Aorta (tissue), 5 donors: ENCODE measurements at regions not wholly inside any gene's neighbourhood (a gene's known extent, or its start where the extent isn't known, plus 50 kb on each side); places are given as distances from the start of the nearest gene placed in this dataset.

Experiments used
- ATAC-seq: fragments of 200-7000 bp; cut with Tn5 transposase; one replicate; pipeline ENCODE4 v1.9.1; 2022; ENCODE audit warnings: moderate library complexity; ENCODE audit not compliant: low FRiP score
- DNase-seq, 2 donors: peaks; one replicate each; pipeline ENCODE4 v3.0.0-alpha.2; 2020
- H3K27ac ChIP-seq, 2 donors: one replicate each; pipeline ENCODE4 v1.5.1; 2013; ENCODE audit warnings: low read length in 2 of 2, mild to moderate bottlenecking in 2 of 2, moderate library complexity in 2 of 2, control low read depth in 1 of 2, inconsistent platforms in 1 of 2, low read depth in 1 of 2
- H3K27me3 ChIP-seq, 2 donors: one replicate each; pipeline ENCODE4 v1.6.1; 2013; ENCODE audit warnings: control low read depth in 1 of 2, low read length in 1 of 2, mild to moderate bottlenecking in 1 of 2, moderate library complexity in 1 of 2; ENCODE audit not compliant: insufficient read depth in 2 of 2, control insufficient read depth in 1 of 2
- H3K36me3 ChIP-seq, 2 donors: one replicate each; pipeline ENCODE4 v1.6.1; 2013; ENCODE audit warnings: control low read depth in 1 of 2, low read length in 1 of 2, mild to moderate bottlenecking in 1 of 2; ENCODE audit not compliant: insufficient read depth in 2 of 2, control insufficient read depth in 1 of 2
- H3K4me1 ChIP-seq, 2 donors: one replicate each; pipeline ENCODE4 v1.6.1; 2013; ENCODE audit warnings: low read length in 2 of 2, control low read depth in 1 of 2, mild to moderate bottlenecking in 1 of 2, moderate library complexity in 1 of 2; ENCODE audit not compliant: insufficient read depth in 2 of 2, control insufficient read depth in 1 of 2
- H3K4me3 ChIP-seq, 2 donors: one replicate each; pipeline ENCODE4 v1.5.1; 2013; ENCODE audit warnings: low read length in 2 of 2, control low read depth in 1 of 2, mild to moderate bottlenecking in 1 of 2
- H3K9me3 ChIP-seq: one replicate; pipeline ENCODE4 v1.6.1; 2013; ENCODE audit warnings: mild to moderate bottlenecking, low read length; ENCODE audit not compliant: control insufficient read depth
- WGBS, 2 donors: extraction: QIAGEN DNeasy Blood & Tissue Kit; methylation state at CpG; one replicate each; pipeline ENCODE4 v1.1.7; 2013; 5-methylcytosine and 5-hydroxymethylcytosine counted together
- intact Hi-C, 2 donors: fragments of 100-400 bp; cut with DNase I; formaldehyde crosslinking; loops; one replicate each; pipeline versions ENCODE4 v1.14.2 to v1.15.0; 2022
- donor health status: healthy with polysubstance abuse.
- donor health status: Bipolar disorder and iron deficiency.
- donor health status: DM: no; HTN: no; CAD: no.
- donor health status: DM: no; HTN: no; CAD: no.
- donor health status: DM: yes; HTN: yes; CAD: no.

DNA sequence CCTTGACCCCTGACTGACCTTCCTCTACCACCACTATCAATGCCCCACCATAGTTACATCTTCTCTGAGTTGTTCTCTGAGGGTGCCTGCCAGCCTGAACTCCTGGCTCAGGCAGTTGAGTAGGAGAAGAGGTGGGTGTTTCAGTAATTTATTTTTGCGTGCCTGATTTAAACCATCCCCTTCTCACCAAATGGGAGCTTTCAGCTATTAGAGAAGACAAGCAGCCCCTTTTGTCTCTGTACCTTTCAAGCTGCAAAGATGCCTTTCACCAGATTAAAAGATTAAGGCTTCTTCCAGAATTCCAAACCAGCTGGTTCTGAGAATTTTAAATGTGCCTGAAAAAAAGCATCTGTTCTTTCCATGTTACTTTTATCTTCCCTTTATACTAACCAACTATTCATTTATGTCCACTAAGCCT is 223.8 kb downstream of the FAM76B start:
- Histone ChIP-seq H3K36me3 (no peaks in the 10 kb centered on the region), H3K4me1 (peaks cover 9 to 12% of the 10 kb centered on the region in 2 donors), H3K27ac (peak overlapping the region in 1 of 2 donors; percentile 84), H3K27me3 (no peaks in the 10 kb centered on the region), H3K4me3 (no peak overlapping the region), H3K9me3 (peaks cover 3% of the 10 kb centered on the region)
- WGBS, 2 donors = 33 to 45% methylated on average over 1 of the region's 1 CpG
- intact Hi-C loops = loop anchor here in 1 of 2 donors (2.0 to 5.0 kb wide), 4 partner anchors 113 to 408 kb away; partner anchors contain the start of gene SESN3
- DNase-seq (no peak), ATAC-seq (no peak)

DNA sequence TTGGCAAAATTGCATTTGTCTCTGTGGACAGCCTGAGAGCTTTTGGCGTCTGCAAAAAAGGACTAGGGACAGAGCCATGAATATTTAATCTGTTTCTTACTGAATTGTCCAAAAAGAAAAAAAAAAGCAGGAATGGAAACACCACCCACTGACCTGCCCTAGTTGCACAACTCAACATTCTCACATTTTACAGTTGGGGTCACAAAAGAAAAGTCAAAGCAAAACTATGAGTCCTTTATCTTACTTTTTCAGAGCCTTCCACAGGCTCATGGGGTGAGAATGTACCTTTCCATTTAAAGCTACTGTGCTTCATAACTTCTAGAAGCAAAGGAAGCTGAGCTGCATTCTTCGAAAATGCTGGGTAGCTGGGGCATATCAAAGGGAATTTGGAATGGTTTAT is 225.7 kb downstream of the FAM76B start:
- no peaks in the 10 kb centered on the region for H3K9me3 ChIP-seq
- intact Hi-C loops = no loop called here
- no peak for ATAC-seq
- 9 to 21% methylated on average over 2 of the region's 2 CpGs for WGBS, 2 donors
- no peak overlapping the region for H3K27ac ChIP-seq
- peaks cover 9 to 12% of the 10 kb centered on the region in 2 donors for H3K4me1 ChIP-seq
- DNase-seq = no peak
- H3K27me3 ChIP-seq = no peaks in the 10 kb centered on the region
- H3K4me3 ChIP-seq = no peak overlapping the region
- no peaks in the 10 kb centered on the region for H3K36me3 ChIP-seq

- no peaks in the 10 kb centered on the region for H3K36me3 ChIP-seq
- DNase-seq = no peak
- no peak for ATAC-seq
- H3K4me3 ChIP-seq = no peak overlapping the region
- H3K27ac ChIP-seq = no peak overlapping the region
- intact Hi-C loops = no loop called here
- H3K4me1 ChIP-seq = peaks cover 7 to 12% of the 10 kb centered on the region in 2 donors
- H3K27me3 ChIP-seq = no peaks in the 10 kb centered on the region
- 81 to 87% methylated on average over 2 of the region's 2 CpGs for WGBS, 2 donors
- no peaks in the 10 kb centered on the region for H3K9me3 ChIP-seq
These were observed 226.4 kb downstream of the FAM76B start for GRCh38 chr11:95563173-95563572.

- intact Hi-C loops = no loop called here
- peaks cover 7 to 12% of the 10 kb centered on the region in 2 donors for H3K4me1 ChIP-seq
These were observed 227.2 kb downstream of the FAM76B start for GRCh38 chr11:95562196-95562921.

DNA sequence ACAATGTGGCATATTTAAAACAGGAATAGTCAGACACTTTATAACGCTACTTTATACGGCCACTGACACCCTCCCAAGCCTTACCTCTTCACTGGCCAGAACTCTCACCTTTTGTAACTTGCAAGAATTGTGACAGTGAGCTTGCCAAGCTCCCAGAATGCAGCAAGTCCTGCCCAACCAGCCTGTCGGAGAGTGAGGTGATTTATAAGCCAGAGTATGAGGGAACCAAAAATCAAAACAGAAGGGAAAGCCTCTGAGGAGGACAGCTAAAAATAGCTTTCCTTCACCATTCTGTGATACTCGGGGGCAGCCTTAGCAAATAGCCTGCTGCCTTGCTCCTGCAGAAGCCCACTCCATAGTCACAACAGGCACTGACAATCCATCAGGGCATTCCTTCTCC is 229.7 kb downstream of the FAM76B start:
- 6% methylated on average over 4 of the region's 4 CpGs for WGBS, 2 donors
- Histone ChIP-seq H3K4me1 (peaks cover 4 to 7% of the 10 kb centered on the region in 2 donors), H3K4me3 (no peak overlapping the region), H3K27me3 (no peaks in the 10 kb centered on the region), H3K27ac (peak overlapping the region in 1 of 2 donors; percentile 50), H3K36me3 (no peaks in the 10 kb centered on the region), H3K9me3 (no peaks in the 10 kb centered on the region)
- DNase-seq (peak in 1 of 2 donors; percentile 45), ATAC-seq (peak; percentile 81)
- intact Hi-C loops = loop anchor here in 1 of 2 donors (10.0 kb wide), 1 partner anchor 405 kb away; no protein-coding TSS in a partner anchor

More at GRCh38 chr11:95562196-95562921, 227.2 kb downstream of the FAM76B start:
- no peak for ATAC-seq
- WGBS, 2 donors = 95 to 96% methylated on average over 6 of the region's 6 CpGs
- no peaks in the 10 kb centered on the region for H3K27me3 ChIP-seq
- H3K27ac ChIP-seq = no peak overlapping the region
- H3K36me3 ChIP-seq = no peaks in the 10 kb centered on the region
- no peak for DNase-seq
- no peaks in the 10 kb centered on the region for H3K9me3 ChIP-seq
- no peak overlapping the region for H3K4me3 ChIP-seq

DNA sequence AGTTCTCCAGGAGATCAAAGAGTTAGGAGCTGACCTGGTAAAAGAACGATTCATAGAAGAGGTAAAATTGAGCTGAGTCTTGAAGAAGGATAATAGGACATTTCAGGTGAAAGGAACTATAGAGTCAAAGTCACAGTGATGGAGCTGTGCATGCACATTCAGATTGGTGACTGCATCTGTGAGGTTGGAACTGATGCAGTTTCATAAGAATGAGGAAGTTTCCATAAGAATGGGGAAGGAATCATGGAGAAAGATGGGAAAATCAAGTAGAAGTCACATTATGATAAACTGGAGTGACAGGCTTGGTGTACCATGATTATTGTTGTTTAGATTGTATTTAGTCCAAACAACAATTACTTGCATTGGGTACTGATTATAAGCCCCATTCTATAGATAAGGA is 232.2 kb downstream of the FAM76B start:
- no peaks in the 10 kb centered on the region for H3K9me3 ChIP-seq
- 77 to 82% methylated on average over 1 of the region's 1 CpG for WGBS, 2 donors
- ATAC-seq (no peak), DNase-seq (no peak)
- H3K27me3 ChIP-seq = no peaks in the 10 kb centered on the region
- intact Hi-C loops = loop anchor here in 1 of 2 donors (10.0 kb wide), 1 partner anchor 403 kb away; no protein-coding TSS in a partner anchor
- no peak overlapping the region for H3K27ac ChIP-seq
- no peaks in the 10 kb centered on the region for H3K36me3 ChIP-seq
- H3K4me3 ChIP-seq = no peak overlapping the region
- peaks cover 0 to 3% of the 10 kb centered on the region in 2 donors for H3K4me1 ChIP-seq

- Histone ChIP-seq H3K27me3 (no peaks in the 10 kb centered on the region), H3K9me3 (no peaks in the 10 kb centered on the region), H3K4me3 (no peak overlapping the region), H3K36me3 (no peaks in the 10 kb centered on the region), H3K27ac (peak overlapping the region in 1 of 2 donors; percentile 67), H3K4me1 (peaks cover 0 to 3% of the 10 kb centered on the region in 2 donors)
- WGBS, 2 donors = 77 to 81% methylated on average over 5 of the region's 5 CpGs
- no peak for DNase-seq
- intact Hi-C loops = loop anchor here in 1 of 2 donors (10.0 kb wide), 1 partner anchor 402 kb away; no protein-coding TSS in a partner anchor
- ATAC-seq = no peak
These were observed 233.0 kb downstream of the FAM76B start for GRCh38 chr11:95556342-95557163.

DNA sequence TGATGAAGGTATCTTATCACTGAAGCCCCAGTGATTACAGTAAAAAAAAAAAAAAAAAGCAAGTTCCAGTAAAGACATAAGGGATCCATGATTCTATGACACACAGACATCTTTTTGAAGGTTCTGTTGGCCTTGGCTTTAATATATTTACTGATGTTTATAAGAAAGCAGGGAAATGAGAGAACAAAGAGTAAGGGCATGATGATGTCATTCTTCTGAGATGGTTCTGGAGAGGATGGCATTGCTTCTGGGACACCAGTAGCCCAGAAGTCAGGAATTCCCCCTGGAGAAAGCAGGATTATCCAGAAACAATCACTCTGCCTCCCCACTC is 233.6 kb downstream of the FAM76B start:
- intact Hi-C loops = loop anchor here in 1 of 2 donors (10.0 kb wide), 1 partner anchor 401 kb away; no protein-coding TSS in a partner anchor
- Histone ChIP-seq H3K36me3 (no peaks in the 10 kb centered on the region), H3K27me3 (no peaks in the 10 kb centered on the region), H3K4me1 (peaks cover 0 to 3% of the 10 kb centered on the region in 2 donors), H3K9me3 (no peaks in the 10 kb centered on the region), H3K4me3 (no peak overlapping the region), H3K27ac (no peak overlapping the region)
- ATAC-seq = no peak
- DNase-seq = no peak
